Astrocyte of the spinal cord (primary cell): ENCODE measurements at regions not wholly inside any gene's neighbourhood (a gene's known extent, or its start where the extent isn't known, plus 50 kb on each side); places are given as distances from the start of the nearest gene placed in this dataset.

Experiments used
- DNase-seq: peaks from one replicate; pipeline ENCODE4 v3.0.0; 2011; ENCODE audit warnings: low read depth, low spot score
- H3K4me3 ChIP-seq: 2 replicates; pipeline ENCODE4 v1.5.1; 2011; ENCODE audit warnings: low read depth, mild to moderate bottlenecking, low read length, moderate library complexity
- CTCF ChIP-seq: IDR thresholded peaks from 2 replicates; pipeline ENCODE4 v1.5.1; 2012; ENCODE audit warnings: low read depth, mild to moderate bottlenecking, low read length, inconsistent platforms
- in situ Hi-C: cut with HindIII; loops from 2 replicates; pipeline ENCODE4 v1.10.0; 2017; ENCODE audit warnings: low sequenced_read_pairs

- no peak for TF ChIP-seq CTCF
- no peak for DNase-seq
- H3K4me3 ChIP-seq, result no peak overlapping the region
- in situ Hi-C loops, result no loop called here
Observed at GRCh38 chr22:47322854-47323253, 560.4 kb downstream of the TBC1D22A start.

- in situ Hi-C loops, result no loop called here
- no peak for DNase-seq
- no peak overlapping the region for H3K4me3 ChIP-seq
- TF ChIP-seq CTCF, result no peak
Observed at GRCh38 chr22:47320560-47320959, 558.1 kb downstream of the TBC1D22A start.

GRCh38 chr22:47318041-47318737 lies 555.7 kb downstream of the TBC1D22A start:
- no peak for DNase-seq
- in situ Hi-C loops, result no loop called here
- H3K4me3 ChIP-seq, result no peak overlapping the region
- no peak for TF ChIP-seq CTCF

- H3K4me3 ChIP-seq, result no peak overlapping the region
- in situ Hi-C loops, result no loop called here
- TF ChIP-seq CTCF, result no peak
- DNase-seq, result no peak
Observed at GRCh38 chr22:47315862-47316419, 553.5 kb downstream of the TBC1D22A start.

- no peak for TF ChIP-seq CTCF
- no peak overlapping the region for H3K4me3 ChIP-seq
- peak; percentile 32 for DNase-seq
- in situ Hi-C loops, result no loop called here
Observed at GRCh38 chr22:47310601-47311000, 548.2 kb downstream of the TBC1D22A start.

- in situ Hi-C loops, result no loop called here
- TF ChIP-seq CTCF, result no peak
- H3K4me3 ChIP-seq, result no peak overlapping the region
- no peak for DNase-seq
Observed at GRCh38 chr22:47309946-47310345, 547.5 kb downstream of the TBC1D22A start.
